HG03159 (cell line): ENCODE measurements at regions not wholly inside any gene's neighbourhood (a gene's known extent, or its start where the extent isn't known, plus 50 kb on each side); places are given as distances from the start of the nearest gene placed in this dataset.
"Not testable (repeated sequence)": the region's sequence is repeated elsewhere in the genome, so short reads cannot be mapped to it uniquely, and the experiment has no call there.

Experiments used
- ATAC-seq: cut with Tn5 transposase; IDR thresholded peaks from one replicate; pipeline ENCODE4 v1.9.1; 2021; ENCODE audit warnings: mild to moderate bottlenecking, moderate library complexity; ENCODE audit not compliant: unreplicated experiment

- no peak for ATAC-seq
These were observed 165.9 kb upstream of the NDST4 start for GRCh38 chr4:115279330-115279729.

GRCh38 chr4:115278830-115279229, 165.4 kb upstream of the NDST4 start:
- no peak for ATAC-seq

GRCh38 chr4:115275615-115276014, 162.2 kb upstream of the NDST4 start:
- ATAC-seq: no peak

GRCh38 chr4:115274545-115274944, 161.1 kb upstream of the NDST4 start:
- peak; percentile 82 for ATAC-seq

DNA sequence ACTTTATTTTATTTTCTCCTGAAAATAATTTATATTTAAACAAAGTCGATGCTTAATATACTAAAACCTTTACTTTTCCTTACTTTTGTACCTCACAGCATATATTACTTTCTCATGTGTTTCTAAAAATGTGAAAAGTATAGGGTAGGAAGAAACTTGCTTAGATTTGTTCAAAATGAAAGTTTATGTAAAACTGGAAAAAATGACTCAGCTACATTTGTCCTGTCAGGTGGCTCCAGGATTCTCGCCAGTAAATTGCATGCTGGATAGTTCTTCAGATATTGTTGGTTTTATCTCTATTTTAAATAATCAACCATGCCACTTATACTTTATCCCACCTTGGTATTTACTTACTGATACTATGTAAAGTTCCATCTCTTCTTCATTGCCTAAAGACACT, 159.2 kb upstream of the NDST4 start:
- no peak for ATAC-seq

DNA sequence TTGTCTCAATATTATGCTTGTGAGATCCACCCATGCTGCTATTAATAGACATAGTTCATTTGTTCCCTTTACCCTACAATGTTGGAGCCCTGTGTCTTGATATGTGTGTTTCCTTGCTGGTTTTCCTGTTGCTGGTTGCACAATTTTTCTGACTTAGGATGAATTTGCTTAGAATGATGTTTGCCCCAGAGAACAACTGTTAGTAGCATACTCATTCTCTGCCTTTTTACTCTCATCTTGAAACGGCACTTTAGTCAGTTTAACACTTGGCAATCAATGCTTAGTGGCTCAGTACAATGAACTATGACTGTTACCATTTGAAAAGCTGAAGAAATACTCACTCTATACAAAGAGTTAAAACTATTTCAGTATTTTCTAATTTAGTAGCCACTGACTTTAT, 158.8 kb upstream of the NDST4 start:
- no peak for ATAC-seq

- no peak for ATAC-seq
These were observed 146.8 kb upstream of the NDST4 start for GRCh38 chr4:115260195-115260594.

DNA sequence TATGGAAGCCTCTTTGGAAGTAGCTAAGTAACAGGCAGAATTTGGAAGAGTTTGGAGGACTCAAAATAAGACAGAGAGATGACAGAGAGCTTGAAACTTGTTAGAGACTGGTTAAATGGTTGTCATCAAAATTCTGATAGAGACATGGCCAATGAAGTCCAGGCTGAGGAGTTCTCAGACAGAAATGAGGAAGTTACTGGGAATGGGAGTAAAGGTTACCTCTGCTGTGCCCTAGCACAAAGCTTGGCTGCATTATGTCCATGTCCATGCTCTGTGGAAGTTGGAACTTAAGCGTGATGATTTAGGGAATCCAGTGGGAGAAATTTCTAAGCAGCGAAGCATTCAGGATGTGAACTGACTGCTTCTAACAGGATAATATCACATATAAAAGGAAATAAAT, 146.2 kb upstream of the NDST4 start:
- no peak for ATAC-seq

GRCh38 chr4:115249808-115250207, 136.4 kb upstream of the NDST4 start:
- no peak for ATAC-seq

DNA sequence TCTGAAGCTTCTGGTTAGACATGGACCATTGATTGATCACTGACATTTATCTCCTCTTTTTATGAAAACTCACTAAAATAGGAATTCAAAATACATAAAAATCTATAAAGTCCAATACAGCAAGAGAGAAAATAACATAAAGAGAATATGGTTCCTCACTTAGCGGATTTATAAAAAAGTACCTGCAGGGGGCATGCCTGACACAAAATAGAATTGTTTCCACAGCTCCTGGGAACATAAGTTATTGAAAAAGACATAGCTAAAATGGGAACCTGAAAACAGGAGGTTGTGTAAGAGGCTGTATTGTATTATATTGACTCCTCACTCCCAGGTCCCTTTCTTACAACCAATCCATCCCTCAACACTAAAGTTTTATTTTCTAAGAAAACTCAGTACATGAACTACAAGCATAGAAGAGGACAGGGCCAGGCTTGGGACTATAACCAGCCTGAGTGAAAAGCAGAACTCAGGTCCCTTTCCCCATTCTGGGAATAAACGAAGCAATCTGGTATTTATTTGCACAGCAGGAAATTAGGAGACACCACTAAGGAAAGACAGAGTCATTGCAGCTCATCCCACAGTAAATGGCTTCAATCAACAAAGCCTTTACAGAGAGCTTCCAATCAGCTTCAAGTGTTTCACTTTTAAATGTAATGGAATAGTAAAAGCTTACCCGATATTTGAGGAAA, 121.1 kb upstream of the NDST4 start:
- ATAC-seq: peak; percentile 64

- no peak for ATAC-seq
These were observed 120.2 kb upstream of the NDST4 start for GRCh38 chr4:115233600-115233999.

GRCh38 chr4:115229873-115230272, 116.5 kb upstream of the NDST4 start:
- ATAC-seq: peak; percentile 38

DNA sequence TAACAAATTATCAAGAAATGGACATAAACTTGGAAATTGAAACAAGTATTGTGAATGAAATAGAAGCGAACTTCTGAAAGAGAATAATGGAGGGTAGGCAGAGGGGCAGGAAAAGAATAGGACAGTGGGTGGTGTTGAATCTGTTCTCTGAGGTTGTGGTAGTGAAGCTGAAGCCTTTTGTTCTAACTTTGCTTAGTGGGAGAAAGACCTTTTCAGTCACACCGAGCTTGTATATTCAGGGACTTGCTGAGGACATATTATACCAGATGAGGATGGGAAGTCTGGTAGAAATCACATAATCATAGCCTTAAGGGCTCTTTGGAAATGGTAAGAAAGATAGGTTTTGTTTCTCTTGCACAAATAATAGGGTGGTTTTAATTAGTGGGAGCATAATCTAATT, 115.4 kb upstream of the NDST4 start:
- no peak for ATAC-seq

DNA sequence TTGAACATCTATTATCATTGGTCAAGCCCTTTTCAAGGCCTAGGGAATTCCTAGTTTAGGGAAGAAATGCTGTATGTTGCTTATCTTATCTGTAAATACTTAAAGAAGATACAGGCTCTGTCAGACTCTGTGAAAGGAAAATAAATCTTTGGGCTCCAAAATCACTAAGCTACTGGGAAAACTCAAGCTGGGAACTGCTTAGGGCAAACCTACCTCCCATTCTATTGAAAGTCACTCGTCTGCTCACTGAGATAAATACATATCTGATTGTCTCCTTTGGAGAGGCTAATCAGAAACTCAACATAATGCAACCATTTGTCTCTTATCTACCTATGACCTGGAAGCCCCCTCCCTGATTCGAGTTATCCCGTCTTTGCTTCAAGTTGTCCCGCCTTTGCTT, 108.6 kb upstream of the NDST4 start:
- no peak for ATAC-seq

DNA sequence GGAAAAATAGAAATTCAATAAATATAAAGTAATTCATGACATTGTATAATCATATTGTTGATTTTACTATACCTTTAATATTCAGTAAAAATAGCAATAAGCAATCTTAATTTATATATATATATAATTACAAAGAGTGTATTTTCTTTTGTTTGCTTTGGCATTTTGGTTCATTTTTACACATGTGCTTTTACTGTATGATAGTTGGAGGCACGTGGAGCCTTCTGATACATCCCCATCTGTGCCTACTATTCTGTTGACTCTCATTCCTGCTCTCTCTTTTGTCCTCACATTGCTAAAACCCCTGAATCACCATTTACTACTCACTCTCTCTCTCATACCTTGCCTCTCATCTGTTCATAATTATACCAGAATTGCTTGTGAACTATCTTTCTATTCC, 106.4 kb upstream of the NDST4 start:
- ATAC-seq: no peak

DNA sequence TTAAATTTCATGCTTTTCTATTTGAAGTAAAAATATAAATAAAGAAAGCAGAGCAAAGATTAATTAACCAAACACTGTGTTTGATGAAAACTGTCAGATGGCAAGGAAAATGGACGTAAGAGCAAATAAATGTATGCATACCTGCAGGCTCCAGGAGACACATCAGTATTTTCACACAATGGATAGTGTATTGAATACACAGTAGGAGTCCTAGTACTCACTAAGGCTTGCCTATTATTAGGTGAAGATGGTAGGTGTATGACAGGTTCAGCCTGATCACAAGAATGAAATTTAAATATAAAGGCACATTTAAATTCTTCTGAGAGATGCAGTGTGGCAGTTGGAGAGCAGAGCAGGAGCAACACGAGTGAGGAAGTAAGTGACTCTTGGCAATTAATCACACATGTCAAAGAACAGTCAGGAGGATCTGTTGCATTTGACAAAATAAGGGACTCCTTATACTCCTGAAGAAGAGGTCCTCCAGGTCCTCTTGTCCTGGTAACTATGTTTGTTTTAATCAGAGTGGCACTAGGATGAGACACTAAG, 106.0 kb upstream of the NDST4 start:
- no peak for ATAC-seq

- no peak for ATAC-seq
These were observed 102.5 kb upstream of the NDST4 start for GRCh38 chr4:115215935-115216334.

- ATAC-seq: no peak
These were observed 100.3 kb upstream of the NDST4 start for GRCh38 chr4:115213716-115214115.

GRCh38 chr4:115201042-115201330, 87.6 kb upstream of the NDST4 start:
- no peak for ATAC-seq

DNA sequence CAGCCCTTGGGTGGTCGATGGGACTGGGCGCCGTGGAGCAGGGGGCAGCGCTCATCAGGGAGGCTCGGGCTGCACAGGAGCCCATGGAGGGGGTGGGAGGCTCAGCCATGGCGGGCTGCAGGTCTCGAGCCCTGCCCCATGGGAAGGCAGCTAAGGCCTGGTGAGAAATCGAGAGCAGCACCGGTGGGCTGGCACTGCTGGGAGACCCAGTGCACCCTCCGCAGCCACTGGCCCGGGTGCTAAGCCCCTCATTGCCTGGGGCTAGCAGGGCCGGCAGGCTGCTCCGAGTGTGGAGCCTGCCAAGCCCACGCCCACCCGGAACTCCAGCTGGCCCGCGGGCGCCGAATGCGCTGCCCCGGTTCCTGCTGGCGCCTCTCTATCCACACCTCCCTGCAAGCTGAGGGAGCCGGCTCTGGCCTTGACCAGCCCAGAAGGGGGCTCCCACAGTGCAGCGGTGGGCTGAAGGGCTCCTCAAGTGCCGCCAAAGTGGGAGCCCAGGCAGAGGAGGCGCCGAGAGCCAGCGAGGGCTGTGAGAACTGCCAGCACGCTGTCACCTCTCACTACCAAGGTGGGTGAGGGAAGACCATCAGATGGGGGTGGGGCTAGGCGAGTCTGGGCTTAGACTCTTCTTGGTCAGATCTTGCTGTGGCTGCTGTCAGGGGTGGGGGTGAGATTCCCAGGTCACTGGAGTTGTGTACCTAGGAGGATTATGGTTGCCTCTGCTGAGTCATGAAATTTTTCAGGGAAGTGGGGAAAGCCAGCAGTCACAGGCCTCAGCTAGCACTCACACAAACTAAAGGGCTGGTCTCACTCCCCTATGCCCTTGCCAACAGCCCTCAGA, 87.0 kb upstream of the NDST4 start:
- ATAC-seq: not testable (repeated sequence)

DNA sequence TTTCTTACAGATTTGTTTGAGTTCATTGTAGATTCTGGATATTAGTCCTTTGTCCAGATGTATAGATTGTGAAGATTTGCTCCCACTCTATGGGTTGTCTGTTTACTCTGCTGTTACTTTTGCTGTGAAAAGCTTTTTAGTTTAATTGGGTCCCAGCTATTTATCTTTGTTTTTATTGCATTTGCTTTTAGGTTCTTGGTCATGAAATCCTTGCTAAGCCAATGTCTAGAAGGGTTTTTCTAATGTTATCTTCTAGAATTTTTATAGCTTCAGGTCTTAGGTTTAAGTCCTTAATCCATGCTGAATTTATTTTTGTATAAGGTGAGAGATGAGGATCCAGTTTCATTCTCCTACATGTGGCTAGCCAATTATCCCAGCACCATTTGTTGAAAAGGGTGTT, 81.2 kb upstream of the NDST4 start:
- ATAC-seq: not testable (repeated sequence)

GRCh38 chr4:115190529-115190928, 77.1 kb upstream of the NDST4 start:
- ATAC-seq: no peak
